ENCODE measurements at regions not wholly inside any gene's neighbourhood (a gene's known extent, or its start where the extent isn't known, plus 50 kb on each side); places are given as distances from the start of the nearest gene placed in this dataset.

- TF ChIP-seq YY1 (IDR thresholded peaks at IDR 0.05; ENCODE audit: insufficient read depth, insufficient read length) (no peak), SUZ12 (IDR thresholded peaks at IDR 0.05; ENCODE audit: extremely low read depth, insufficient read depth, insufficient read length) (no peak)
These were observed 615.7 kb upstream of the LRRC4C start for GRCh38 chr11:42075180-42075579.

Data from NT2/D1 (cell line).